ENCODE measurements at regions not wholly inside any gene's neighbourhood (a gene's known extent, or its start where the extent isn't known, plus 50 kb on each side); places are given as distances from the start of the nearest gene placed in this dataset.

DNA sequence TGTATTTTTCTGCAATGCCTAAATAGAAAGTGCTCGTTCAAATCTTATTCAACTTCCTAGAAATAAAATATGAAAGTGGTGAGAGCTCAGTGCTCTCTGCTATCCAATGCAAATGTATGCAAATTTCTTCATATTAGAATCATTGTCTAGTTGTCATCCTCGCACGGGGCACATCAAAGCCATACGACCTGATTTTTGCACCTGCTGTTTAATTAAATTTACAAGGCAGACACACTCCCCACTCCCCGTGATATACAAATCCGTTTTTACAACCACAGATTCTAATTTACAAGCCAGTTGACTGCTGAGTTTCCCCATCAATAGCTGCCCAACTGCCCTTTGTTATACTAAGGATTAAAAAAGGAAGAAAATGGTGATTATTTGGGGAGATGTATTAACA lies 284.6 kb downstream of the RNF144A start:
- Histone ChIP-seq H3K4me1 (replicated peaks in 1 of 2; ENCODE audit: control insufficient read depth in 2 of 2, insufficient read depth in 2 of 2, low read length in 2 of 2) (no peaks in the 10 kb centered on the region), H2AFZ (ENCODE audit: low read depth, low read length) (no peak overlapping the region), H4K20me1 (replicated peaks; ENCODE audit: control insufficient read depth, insufficient read depth, low read length) (no peaks in the 10 kb centered on the region), H3K4me2 (ENCODE audit: insufficient read depth, low read length) (no peak overlapping the region), H3K27me3 (ENCODE audit: control insufficient read depth in 2 of 2, insufficient read depth in 2 of 2, low read length in 2 of 2) (peaks cover 0 to 15% of the 10 kb centered on the region in 2 experiments; a peak in 2 of 5 replicates), H3K9me3 (replicated peaks; ENCODE audit: control insufficient read depth, insufficient read depth, low read depth, low read length) (no peaks in the 10 kb centered on the region), H3K9ac (ENCODE audit: insufficient read depth in 1 of 2, low read depth in 2 of 2, low read length in 2 of 2) (no peak overlapping the region), H3K79me2 (ENCODE audit: control insufficient read depth, insufficient read depth, low read length) (no peaks in the 10 kb centered on the region), H3K4me3 (no peak overlapping the region), H3K9me1 (ENCODE audit: control insufficient read depth, insufficient read depth, low read length) (no peaks in the 10 kb centered on the region), H3K27ac (ENCODE audit: extremely low read depth, low read depth, low read length) (no peak overlapping the region), H3K36me3 (ENCODE audit: control insufficient read depth, insufficient read depth, low read length) (no peaks in the 10 kb centered on the region)
- TF ChIP-seq SETDB1 (IDR thresholded peaks at IDR 0.05; ENCODE audit: low read length), result no peak
- no peak for TF ChIP-seq ZNF197 (CRISPR knock-in tag; IDR thresholded peaks at IDR 0.05; ENCODE audit: low read depth)
- FAIRE-seq (no peak), ATAC-seq (no peak), DNase-seq (ENCODE audit: extremely low read depth in 1 of 4, low spot score in 3 of 4) (no peak)
- 0% methylated on average over 6 of the region's 6 CpGs for WGBS (ENCODE audit: insufficient coverage, low coverage, missing lambda C conversion rate)
- ChIA-PET CTCF (ENCODE audit: low intra/inter-chr PET ratio) (interaction anchor here (1.3 kb wide), 1 partner anchor 471 kb away, joined by 3 read pairs; no protein-coding TSS in a partner anchor), POLR2A (no interaction called here)
- no TSS peak for BruUV-seq (replicated peaks)
- in situ Hi-C loops (cut with MboI), result no loop called here
- intact Hi-C loops (cut with micrococcal nuclease), result loop anchor here (2.0 to 10.0 kb wide), 3 partner anchors 163 to 1485 kb away; no protein-coding TSS in a partner anchor

DNA sequence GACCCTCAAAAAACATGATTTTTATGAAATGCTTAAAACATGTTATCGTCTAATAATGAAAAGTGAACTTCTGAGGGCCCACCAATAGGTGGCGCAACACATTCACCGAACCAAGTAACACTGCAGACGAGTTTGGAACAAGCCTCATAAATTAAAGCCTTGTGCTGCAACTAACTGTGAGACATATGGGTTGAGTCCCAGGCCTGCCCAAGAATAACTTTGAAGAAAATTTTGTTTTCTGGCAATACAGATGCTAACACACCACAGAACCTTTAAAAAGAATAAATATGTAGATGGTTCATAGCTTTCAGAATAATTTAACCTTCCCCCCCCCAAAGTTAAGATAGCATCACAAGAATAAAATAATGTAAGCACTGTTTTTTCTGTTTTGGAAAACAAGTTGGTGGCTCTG lies 285.9 kb downstream of the RNF144A start:
- Histone ChIP-seq H3K36me3 (ENCODE audit: control insufficient read depth, insufficient read depth, low read length) (no peaks in the 10 kb centered on the region), H2AFZ (ENCODE audit: low read depth, low read length) (no peak overlapping the region), H3K27me3 (ENCODE audit: control insufficient read depth in 2 of 2, insufficient read depth in 2 of 2, low read length in 2 of 2) (peaks cover 0 to 22% of the 10 kb centered on the region in 2 experiments; a peak in 2 of 5 replicates), H4K20me1 (replicated peaks; ENCODE audit: control insufficient read depth, insufficient read depth, low read length) (no peaks in the 10 kb centered on the region), H3K4me2 (ENCODE audit: insufficient read depth, low read length) (no peak overlapping the region), H3K4me3 (no peak overlapping the region), H3K9me1 (ENCODE audit: control insufficient read depth, insufficient read depth, low read length) (no peaks in the 10 kb centered on the region), H3K4me1 (replicated peaks in 1 of 2; ENCODE audit: control insufficient read depth in 2 of 2, insufficient read depth in 2 of 2, low read length in 2 of 2) (no peaks in the 10 kb centered on the region), H3K79me2 (ENCODE audit: control insufficient read depth, insufficient read depth, low read length) (no peaks in the 10 kb centered on the region), H3K9ac (ENCODE audit: insufficient read depth in 1 of 2, low read depth in 2 of 2, low read length in 2 of 2) (no peak overlapping the region), H3K9me3 (replicated peaks; ENCODE audit: control insufficient read depth, insufficient read depth, low read depth, low read length) (no peaks in the 10 kb centered on the region), H3K27ac (ENCODE audit: extremely low read depth, low read depth, low read length) (no peak overlapping the region)
- FAIRE-seq (peak; percentile 91), ATAC-seq (peak; percentile 77), DNase-seq (ENCODE audit: extremely low read depth in 1 of 4, low spot score in 3 of 4) (peak; percentile 35 to 65 (median 50))
- in situ Hi-C loops (cut with MboI), result no loop called here
- intact Hi-C loops (cut with micrococcal nuclease), result loop anchor here (2.0 to 10.0 kb wide), 3 partner anchors 162 to 1484 kb away; no protein-coding TSS in a partner anchor
- POLR2A ChIA-PET, result no interaction called here
- 1% methylated on average over 4 of the region's 4 CpGs for WGBS (ENCODE audit: insufficient coverage, low coverage, missing lambda C conversion rate)
- no TSS peak for BruUV-seq (replicated peaks)
- CTCF ChIA-PET (ENCODE audit: low intra/inter-chr PET ratio), result interaction anchor here (0.6 to 1.3 kb wide), 2 partner anchors 379 to 469 kb away, joined by 3 read pairs; no protein-coding TSS in a partner anchor
- TF ChIP-seq, protein P1, sequence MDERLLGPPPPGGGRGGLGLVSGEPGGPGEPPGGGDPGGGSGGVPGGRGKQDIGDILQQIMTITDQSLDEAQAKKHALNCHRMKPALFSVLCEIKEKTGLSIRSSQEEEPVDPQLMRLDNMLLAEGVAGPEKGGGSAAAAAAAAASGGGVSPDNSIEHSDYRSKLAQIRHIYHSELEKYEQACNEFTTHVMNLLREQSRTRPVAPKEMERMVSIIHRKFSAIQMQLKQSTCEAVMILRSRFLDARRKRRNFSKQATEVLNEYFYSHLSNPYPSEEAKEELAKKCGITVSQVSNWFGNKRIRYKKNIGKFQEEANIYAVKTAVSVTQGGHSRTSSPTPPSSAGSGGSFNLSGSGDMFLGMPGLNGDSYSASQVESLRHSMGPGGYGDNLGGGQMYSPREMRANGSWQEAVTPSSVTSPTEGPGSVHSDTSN (CRISPR knock-in tag; IDR thresholded peaks at IDR 0.05; ENCODE audit: low read depth), result no peak
- TF ChIP-seq, protein P1 (tag; conservative IDR thresholded peaks at IDR 0.05; ENCODE audit: low read depth), result peak; percentile 56
- TF ChIP-seq TAF9B (IDR thresholded peaks at IDR 0.05; ENCODE audit: partially characterized antibody) (no peak), SMC3 (conservative IDR thresholded peaks at IDR 0.05; ENCODE audit: insufficient read depth, low read depth, low read length) (peak; percentile 37), KLF16 (IDR thresholded peaks at IDR 0.05) (peak; percentile 46; the same call in 1 of the 2 replicates)
- TF ChIP-seq, protein P2, sequence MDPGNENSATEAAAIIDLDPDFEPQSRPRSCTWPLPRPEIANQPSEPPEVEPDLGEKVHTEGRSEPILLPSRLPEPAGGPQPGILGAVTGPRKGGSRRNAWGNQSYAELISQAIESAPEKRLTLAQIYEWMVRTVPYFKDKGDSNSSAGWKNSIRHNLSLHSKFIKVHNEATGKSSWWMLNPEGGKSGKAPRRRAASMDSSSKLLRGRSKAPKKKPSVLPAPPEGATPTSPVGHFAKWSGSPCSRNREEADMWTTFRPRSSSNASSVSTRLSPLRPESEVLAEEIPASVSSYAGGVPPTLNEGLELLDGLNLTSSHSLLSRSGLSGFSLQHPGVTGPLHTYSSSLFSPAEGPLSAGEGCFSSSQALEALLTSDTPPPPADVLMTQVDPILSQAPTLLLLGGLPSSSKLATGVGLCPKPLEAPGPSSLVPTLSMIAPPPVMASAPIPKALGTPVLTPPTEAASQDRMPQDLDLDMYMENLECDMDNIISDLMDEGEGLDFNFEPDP (CRISPR knock-in tag; IDR thresholded peaks at IDR 0.05), result no peak
- TF ChIP-seq, protein P3, sequence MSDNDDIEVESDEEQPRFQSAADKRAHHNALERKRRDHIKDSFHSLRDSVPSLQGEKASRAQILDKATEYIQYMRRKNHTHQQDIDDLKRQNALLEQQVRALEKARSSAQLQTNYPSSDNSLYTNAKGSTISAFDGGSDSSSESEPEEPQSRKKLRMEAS (CRISPR knock-in tag; IDR thresholded peaks at IDR 0.05), result no peak
- TF ChIP-seq, protein P4, sequence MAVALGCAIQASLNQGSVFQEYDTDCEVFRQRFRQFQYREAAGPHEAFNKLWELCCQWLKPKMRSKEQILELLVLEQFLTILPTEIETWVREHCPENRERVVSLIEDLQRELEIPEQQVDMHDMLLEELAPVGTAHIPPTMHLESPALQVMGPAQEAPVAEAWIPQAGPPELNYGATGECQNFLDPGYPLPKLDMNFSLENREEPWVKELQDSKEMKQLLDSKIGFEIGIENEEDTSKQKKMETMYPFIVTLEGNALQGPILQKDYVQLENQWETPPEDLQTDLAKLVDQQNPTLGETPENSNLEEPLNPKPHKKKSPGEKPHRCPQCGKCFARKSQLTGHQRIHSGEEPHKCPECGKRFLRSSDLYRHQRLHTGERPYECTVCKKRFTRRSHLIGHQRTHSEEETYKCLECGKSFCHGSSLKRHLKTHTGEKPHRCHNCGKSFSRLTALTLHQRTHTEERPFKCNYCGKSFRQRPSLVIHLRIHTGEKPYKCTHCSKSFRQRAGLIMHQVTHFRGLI (CRISPR knock-in tag; IDR thresholded peaks at IDR 0.05), result no peak

Measured in K562 (cell line).